Activated CD4-positive, alpha-beta T cell treated with anti-CD3 and anti-CD28 coated beads for 24 hours (primary cell): ENCODE measurements at regions not wholly inside any gene's neighbourhood (a gene's known extent, or its start where the extent isn't known, plus 50 kb on each side); places are given as distances from the start of the nearest gene placed in this dataset.

Experiments
- DNase-seq, 2 donors: peaks; one replicate each; pipeline ENCODE4 v3.0.0-alpha.2; 2020; ENCODE audit warnings: low read depth in 2 of 2

GRCh38 chr2:176502619-176503018, 233.4 kb downstream of the MTX2 start:
- no peak for DNase-seq

GRCh38 chr2:176503776-176504175, 234.5 kb downstream of the MTX2 start:
- no peak for DNase-seq

GRCh38 chr2:176504440-176504839, 235.2 kb downstream of the MTX2 start:
- DNase-seq = no peak

GRCh38 chr2:176507786-176508185, 238.5 kb downstream of the MTX2 start:
- no peak for DNase-seq

GRCh38 chr2:176508374-176508773, 239.1 kb downstream of the MTX2 start:
- DNase-seq = no peak

GRCh38 chr2:176508984-176509740, 239.9 kb downstream of the MTX2 start:
- no peak for DNase-seq

GRCh38 chr2:176514276-176514675, 245.0 kb downstream of the MTX2 start:
- no peak for DNase-seq

- DNase-seq = no peak
These were observed 245.7 kb downstream of the MTX2 start for GRCh38 chr2:176514805-176515500.

- no peak for DNase-seq
These were observed 246.9 kb downstream of the MTX2 start for GRCh38 chr2:176516051-176516602.

- DNase-seq = no peak
These were observed 249.6 kb downstream of the MTX2 start for GRCh38 chr2:176518823-176519222.

GRCh38 chr2:176521878-176522670, 252.8 kb downstream of the MTX2 start:
- DNase-seq = no peak

GRCh38 chr2:176525086-176525485, 255.8 kb downstream of the MTX2 start:
- DNase-seq = no peak

GRCh38 chr2:176526995-176527901, 258.0 kb downstream of the MTX2 start:
- DNase-seq = no peak

- no peak for DNase-seq
These were observed 262.4 kb downstream of the MTX2 start for GRCh38 chr2:176531608-176532007.

- DNase-seq = no peak
These were observed 264.4 kb downstream of the MTX2 start for GRCh38 chr2:176533505-176534193.

- no peak for DNase-seq
These were observed 265.7 kb downstream of the MTX2 start for GRCh38 chr2:176534798-176535466.

GRCh38 chr2:176535467-176536113, 266.3 kb downstream of the MTX2 start:
- DNase-seq = no peak

GRCh38 chr2:176536439-176537133, 267.3 kb downstream of the MTX2 start:
- DNase-seq = no peak

GRCh38 chr2:176537932-176538331, 268.7 kb downstream of the MTX2 start:
- no peak for DNase-seq
